AML-193 (cell line): ENCODE measurements at regions not wholly inside any gene's neighbourhood (a gene's known extent, or its start where the extent isn't known, plus 50 kb on each side); places are given as distances from the start of the nearest gene placed in this dataset.
"Not testable (repeated sequence)": the region's sequence is repeated elsewhere in the genome, so short reads cannot be mapped to it uniquely, and the experiment has no call there.

Experiments
- DNase-seq, 2 experiments: peaks; one replicate each; lab custom pipeline; 2025; lab: John Stamatoyannopoulos, UW

DNA sequence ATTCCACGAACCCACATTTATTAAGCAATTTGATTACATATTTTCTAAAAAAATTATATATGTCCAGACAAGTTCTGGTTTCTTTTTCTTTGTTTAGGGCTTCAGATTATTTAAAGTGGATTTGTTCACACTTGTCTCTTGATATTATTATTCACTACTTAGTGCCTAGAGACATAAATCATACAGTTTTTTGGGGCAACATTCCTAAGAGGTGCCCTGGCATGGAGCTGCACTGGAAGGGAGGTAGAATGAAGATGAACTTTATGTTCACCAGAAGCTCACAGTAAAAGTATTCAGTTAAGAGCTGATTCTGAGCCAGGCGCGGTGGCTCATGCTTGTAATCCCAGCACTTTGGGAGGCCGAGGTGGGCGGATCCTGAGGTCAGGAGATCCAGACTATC lies 762.7 kb upstream of the TMEFF2 start:
- DNase-seq, result no peak

DNA sequence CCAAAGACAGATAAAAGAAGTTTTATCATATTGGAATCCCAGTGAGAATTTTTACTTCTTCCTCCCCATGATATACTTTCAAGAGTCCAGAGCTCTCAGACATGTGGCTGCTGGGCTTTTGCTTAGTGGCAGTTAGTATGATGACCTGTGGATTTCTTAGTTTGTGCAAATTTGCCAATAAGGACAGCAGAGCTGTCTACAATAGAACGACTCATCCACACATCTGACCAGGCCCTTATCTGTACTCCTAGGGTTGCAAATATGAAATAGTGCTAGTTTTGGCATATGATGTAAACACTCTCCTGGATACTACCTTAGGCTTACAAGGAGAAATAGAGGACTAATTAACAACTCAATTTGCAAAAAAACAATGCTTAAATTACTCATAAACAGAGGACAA lies 758.4 kb upstream of the TMEFF2 start:
- no peak for DNase-seq

- no peak for DNase-seq
These were observed 757.5 kb upstream of the TMEFF2 start for GRCh38 chr2:192952245-192952644.

GRCh38 chr2:192948316-192948715 lies 753.6 kb upstream of the TMEFF2 start:
- DNase-seq, result no peak

DNA sequence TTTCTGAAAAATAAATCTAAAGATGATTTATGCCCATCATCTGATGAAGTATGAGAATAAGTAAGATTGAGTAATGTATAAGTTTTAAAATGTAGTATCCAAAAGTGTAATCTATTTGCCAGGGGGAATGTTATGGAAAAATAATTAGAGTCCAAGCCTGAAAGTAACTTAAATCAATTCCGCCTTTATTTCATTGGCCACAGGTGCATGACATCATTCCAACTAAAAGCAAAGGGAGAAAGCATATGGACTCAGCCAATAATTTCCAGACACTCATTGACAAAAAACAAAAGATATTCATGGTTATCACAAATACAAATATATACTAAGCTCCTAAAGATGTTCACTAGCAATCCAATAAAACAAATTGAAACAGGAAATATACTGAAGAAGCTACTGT lies 752.6 kb upstream of the TMEFF2 start:
- no peak for DNase-seq

DNA sequence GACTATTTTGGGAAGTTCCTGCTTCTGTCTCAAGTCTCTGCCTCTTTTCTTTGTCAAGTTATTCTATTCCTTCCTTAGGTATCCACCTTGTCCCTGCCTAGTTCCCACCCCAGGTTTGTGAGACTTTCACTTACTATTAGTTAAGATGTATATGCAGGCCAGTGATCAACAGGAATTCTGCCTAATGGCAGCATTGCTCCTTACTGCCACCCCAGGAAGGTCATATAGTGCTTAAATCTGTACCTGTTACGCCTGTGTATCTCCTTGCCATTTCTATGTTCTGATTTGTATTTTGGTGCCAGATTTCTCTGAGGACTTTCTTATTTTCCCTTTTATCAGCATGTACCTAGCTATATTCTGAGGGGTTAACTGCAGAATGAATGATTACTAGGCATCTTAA lies 746.0 kb upstream of the TMEFF2 start:
- no peak for DNase-seq

DNA sequence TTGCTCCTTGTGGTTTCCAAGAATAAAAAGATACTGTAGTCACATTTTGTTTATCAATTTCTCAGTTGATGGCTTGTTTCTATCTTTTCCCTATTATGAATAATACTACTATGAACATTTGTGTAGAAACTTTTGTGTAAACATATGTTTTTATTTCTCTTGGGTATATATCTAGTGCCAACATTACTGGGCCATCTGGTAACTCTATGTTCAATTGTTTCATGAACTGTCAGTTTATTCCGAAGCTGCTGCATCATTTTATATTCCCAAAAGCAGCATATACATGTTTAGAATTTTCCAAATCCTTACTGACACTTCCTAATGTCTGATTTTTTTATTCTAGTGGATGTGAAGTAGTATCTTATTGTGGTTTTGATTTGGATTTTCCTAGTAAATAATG lies 737.6 kb upstream of the TMEFF2 start:
- DNase-seq, result no peak

DNA sequence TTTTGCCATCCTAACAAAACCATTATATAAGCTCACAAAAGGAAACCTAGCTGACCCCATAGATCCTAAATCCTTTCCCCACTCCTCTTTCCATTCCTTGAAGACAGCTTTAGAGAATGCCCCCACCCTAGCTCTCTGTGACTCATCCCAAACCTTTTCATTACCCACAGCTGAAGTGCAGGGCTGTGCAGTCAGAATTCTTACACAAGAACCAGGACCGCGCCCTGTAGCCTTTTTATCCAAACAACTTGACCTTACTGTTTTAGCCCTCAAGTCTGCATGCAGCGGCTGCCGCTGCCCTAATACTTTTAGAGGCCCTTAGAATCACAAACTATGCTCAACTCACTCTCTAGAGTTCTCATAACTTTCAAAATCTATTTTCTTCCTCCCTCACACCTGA lies 726.9 kb upstream of the TMEFF2 start:
- not testable (repeated sequence) for DNase-seq

- DNase-seq, result no peak
These were observed 706.7 kb upstream of the TMEFF2 start for GRCh38 chr2:192901446-192901845.

DNA sequence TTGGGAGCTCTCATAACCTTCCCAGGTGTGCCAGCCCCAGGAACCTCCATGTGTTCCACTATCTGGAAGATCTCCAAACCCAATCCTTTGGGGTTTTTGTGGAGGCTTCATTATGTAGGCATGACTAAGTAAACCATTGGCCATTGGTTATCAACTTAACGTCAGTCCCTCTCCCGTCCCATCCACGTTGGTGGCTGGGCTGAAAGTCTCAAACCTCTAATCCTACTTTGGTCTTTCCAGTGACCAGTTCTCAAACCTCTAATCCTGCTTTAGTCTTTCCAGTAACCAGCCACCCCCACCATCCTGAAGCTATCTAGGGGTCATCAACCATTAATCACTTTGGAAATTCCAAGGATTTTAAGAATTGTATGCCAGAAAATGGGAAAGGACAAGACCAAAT lies 704.7 kb upstream of the TMEFF2 start:
- no peak for DNase-seq

DNA sequence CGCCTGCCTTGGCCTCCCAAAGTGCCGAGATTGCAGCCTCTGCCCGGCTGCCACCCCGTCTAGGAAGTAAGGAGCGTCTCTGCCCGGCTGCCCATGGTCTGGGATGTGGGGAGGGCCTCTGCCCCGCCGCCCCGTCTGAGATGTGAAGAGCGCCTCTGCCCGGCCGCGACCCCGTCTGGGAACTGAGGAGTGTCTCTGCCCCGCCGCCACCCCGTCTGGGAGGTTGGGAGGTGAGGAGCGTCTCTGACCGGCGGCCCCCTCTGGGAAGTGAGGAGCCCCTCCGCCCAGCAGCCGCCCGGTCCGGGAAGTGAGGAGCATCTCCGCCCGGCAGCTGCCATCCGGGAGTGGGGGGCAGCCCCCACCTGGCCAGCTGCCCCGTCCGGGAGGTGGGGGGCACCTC lies 699.2 kb upstream of the TMEFF2 start:
- not testable (repeated sequence) for DNase-seq

DNA sequence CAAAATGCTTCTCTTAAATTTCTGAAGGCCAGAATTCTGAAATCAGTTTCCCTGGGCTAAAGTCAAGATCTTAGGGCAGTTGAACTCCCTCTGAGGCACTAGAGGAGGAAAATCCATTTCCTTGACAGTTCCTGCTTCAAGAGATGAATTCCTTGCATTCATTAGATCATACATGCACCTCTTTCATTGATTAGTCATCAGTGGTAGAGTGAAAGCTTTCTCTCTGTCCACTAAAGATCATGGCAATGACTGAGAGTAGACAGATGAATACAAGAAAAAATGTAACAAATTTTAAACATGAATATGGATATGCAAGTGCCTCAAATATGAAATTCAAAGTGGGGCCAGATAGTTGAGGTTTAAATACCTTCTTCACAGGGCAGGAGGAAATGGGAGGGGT lies 693.4 kb upstream of the TMEFF2 start:
- no peak for DNase-seq

- no peak for DNase-seq
These were observed 692.6 kb upstream of the TMEFF2 start for GRCh38 chr2:192887337-192887736.

DNA sequence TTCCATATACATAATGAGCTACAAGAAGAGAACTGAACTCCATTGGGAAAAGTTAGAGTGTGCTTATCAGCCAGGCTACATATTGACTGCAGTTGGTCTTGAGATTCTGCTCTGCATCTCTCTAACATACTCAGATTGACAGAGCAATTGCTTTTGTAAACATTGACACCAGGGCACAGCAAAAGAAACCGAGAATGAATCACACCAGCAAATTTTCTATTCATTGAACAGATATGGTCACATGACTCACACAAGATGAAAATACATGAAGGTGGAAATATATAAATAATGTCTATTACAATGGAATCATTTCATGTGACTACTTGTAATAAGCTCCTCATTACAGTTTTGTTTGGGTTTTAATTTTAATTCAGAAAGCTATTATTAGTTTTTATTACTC lies 691.9 kb upstream of the TMEFF2 start:
- DNase-seq, result no peak

- DNase-seq, result no peak
These were observed 690.9 kb upstream of the TMEFF2 start for GRCh38 chr2:192885569-192886160.

- DNase-seq, result no peak
These were observed 682.4 kb upstream of the TMEFF2 start for GRCh38 chr2:192877159-192877558.

DNA sequence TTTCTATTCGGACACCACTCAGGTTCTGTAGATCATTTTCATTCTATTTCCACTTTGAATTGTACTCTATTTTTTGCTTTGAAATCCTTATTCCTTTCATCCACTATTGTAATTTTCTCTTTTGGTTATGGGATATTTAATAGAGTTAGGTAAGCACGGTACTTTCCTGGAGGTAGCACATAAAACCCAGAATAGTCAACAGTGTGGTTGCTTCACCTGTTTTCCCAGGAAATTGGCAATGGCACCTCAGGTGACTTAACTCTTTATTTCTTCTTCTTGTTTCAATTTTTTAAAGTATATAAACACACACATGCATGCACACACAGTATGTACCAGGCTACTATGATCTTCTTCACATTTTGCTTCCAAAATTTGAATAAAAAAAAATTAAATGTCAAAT lies 682.0 kb upstream of the TMEFF2 start:
- DNase-seq, result no peak

- DNase-seq, result no peak
These were observed 660.0 kb upstream of the TMEFF2 start for GRCh38 chr2:192854706-192855105.

DNA sequence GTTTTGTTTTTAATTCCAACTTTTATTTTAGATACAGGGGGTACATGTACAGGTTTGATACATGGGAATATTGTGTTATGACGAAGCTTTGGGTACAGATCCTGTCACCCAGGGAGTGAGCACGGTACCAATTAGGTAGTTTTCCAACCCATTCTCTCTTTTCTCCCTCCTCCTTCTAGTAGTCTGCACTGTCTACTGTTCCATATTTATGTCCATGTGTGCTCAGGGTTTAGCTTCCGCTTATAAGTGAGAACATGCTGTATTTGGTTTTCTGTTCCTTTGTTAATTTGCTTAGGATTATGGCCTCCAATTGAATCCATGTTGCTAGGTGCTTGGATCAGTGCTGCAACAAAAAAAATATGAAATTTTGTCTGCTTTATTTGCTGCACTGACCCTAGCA lies 659.3 kb upstream of the TMEFF2 start:
- no peak for DNase-seq

GRCh38 chr2:192828947-192829346 lies 634.2 kb upstream of the TMEFF2 start:
- no peak for DNase-seq

- DNase-seq, result no peak
These were observed 633.4 kb upstream of the TMEFF2 start for GRCh38 chr2:192828175-192828574.

DNA sequence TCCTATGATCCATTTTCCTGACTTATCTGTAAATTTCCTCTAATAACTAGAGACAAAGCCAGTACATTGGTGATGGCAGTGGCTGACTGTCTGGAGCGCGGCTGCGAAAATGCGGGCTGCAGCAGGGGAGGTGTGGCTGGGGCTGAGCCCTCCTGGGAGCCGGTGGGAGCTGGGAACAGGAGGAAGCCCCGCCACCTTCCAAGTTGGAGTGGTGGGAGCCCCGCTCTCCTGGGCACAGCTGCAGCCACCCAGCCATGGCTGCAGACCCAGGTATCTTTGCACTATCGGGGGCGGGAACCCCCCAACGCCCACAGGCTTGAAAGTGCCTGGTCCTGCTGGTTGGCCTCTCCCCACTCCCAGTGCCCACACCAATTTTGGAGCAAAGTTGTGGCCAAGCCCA lies 633.0 kb upstream of the TMEFF2 start:
- no peak for DNase-seq

DNA sequence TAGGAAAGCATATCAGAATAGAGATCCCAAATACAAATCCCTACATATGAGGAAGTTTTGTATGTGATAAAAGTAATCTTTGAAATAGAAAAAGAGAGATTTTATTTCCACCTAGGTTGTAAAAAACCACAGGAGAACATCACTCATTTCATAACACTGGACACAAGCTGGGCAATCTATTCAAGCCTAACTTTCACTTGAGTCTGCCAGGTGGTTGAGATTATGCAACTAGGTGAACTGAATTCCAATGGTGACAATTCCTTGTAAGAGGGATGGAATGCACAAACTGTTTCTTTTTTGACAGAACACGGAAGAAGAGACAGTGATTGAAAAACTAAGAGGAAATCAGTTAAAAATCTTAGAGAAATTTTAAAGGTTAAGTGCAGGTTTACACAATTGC lies 619.6 kb upstream of the TMEFF2 start:
- DNase-seq, result no peak

DNA sequence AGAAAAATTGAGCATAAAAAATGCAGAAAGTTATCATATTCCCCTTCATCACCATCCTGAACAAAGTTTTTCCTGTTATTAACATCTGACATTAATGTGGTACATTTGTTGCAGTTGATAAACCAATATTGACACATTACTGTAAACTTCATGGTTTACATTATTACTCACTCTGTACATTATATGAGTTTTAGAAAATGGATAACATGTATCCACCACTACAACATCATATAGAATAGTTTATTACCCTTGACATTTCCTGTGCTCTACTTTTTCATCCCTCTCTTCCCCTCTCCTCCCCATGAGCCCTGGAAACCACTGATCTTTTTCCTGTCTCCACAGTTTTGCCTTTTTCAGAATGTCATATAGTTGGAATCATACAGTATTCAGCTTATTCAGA lies 618.6 kb upstream of the TMEFF2 start:
- DNase-seq, result no peak

- DNase-seq, result no peak
These were observed 614.4 kb upstream of the TMEFF2 start for GRCh38 chr2:192809173-192809572.
